NCI-H1694 treated with DMSO at 0.1 percent for 48 hours (cell line): ENCODE measurements at regions not wholly inside any gene's neighbourhood (a gene's known extent, or its start where the extent isn't known, plus 50 kb on each side); places are given as distances from the start of the nearest gene placed in this dataset.
"Not testable (repeated sequence)": the region's sequence is repeated elsewhere in the genome, so short reads cannot be mapped to it uniquely, and the experiment has no call there.

Source experiments
- DNase-seq: peaks from one replicate; lab custom pipeline; 2025; lab: John Stamatoyannopoulos, UW

GRCh38 chr12:59404109-59404650 is 191.6 kb upstream of the SLC16A7 start:
- DNase-seq = no peak

GRCh38 chr12:59403259-59403932 is 192.4 kb upstream of the SLC16A7 start:
- DNase-seq = peak; percentile 49

GRCh38 chr12:59401862-59402261 is 194.0 kb upstream of the SLC16A7 start:
- DNase-seq = no peak

GRCh38 chr12:59398164-59398563 is 197.7 kb upstream of the SLC16A7 start:
- DNase-seq = no peak

GRCh38 chr12:59396919-59397318 is 198.9 kb upstream of the SLC16A7 start:
- DNase-seq = no peak

GRCh38 chr12:59396519-59396918 is 199.3 kb upstream of the SLC16A7 start:
- no peak for DNase-seq

GRCh38 chr12:59395310-59395709 is 200.5 kb upstream of the SLC16A7 start:
- not testable (repeated sequence) for DNase-seq

- DNase-seq = no peak
Measured at GRCh38 chr12:59393506-59393905, 202.3 kb upstream of the SLC16A7 start.

- DNase-seq = no peak
Measured at GRCh38 chr12:59389968-59390576, 205.8 kb upstream of the SLC16A7 start.

GRCh38 chr12:59388694-59389093 is 207.1 kb upstream of the SLC16A7 start:
- no peak for DNase-seq

- DNase-seq = no peak
Measured at GRCh38 chr12:59388176-59388575, 207.7 kb upstream of the SLC16A7 start.

- DNase-seq = peak; percentile 53
Measured at GRCh38 chr12:59386236-59386635, 209.6 kb upstream of the SLC16A7 start.

- DNase-seq = peak; percentile 92
Measured at GRCh38 chr12:59383079-59383822, 212.6 kb upstream of the SLC16A7 start.

- no peak for DNase-seq
Measured at GRCh38 chr12:59382282-59383078, 213.3 kb upstream of the SLC16A7 start.

GRCh38 chr12:59381106-59381505 is 214.7 kb upstream of the SLC16A7 start:
- no peak for DNase-seq

- DNase-seq = no peak
Measured at GRCh38 chr12:59375633-59376032, 220.2 kb upstream of the SLC16A7 start.

- no peak for DNase-seq
Measured at GRCh38 chr12:59374783-59375182, 221.0 kb upstream of the SLC16A7 start.

- no peak for DNase-seq
Measured at GRCh38 chr12:59372956-59373355, 222.9 kb upstream of the SLC16A7 start.

- DNase-seq = no peak
Measured at GRCh38 chr12:59370933-59371332, 224.9 kb upstream of the SLC16A7 start.

- DNase-seq = no peak
Measured at GRCh38 chr12:59365133-59365532, 230.7 kb upstream of the SLC16A7 start.

- no peak for DNase-seq
Measured at GRCh38 chr12:59357811-59358210, 238.0 kb upstream of the SLC16A7 start.

GRCh38 chr12:59346248-59346647 is 249.6 kb upstream of the SLC16A7 start:
- not testable (repeated sequence) for DNase-seq
